Osteocyte (in vitro differentiated cells): ENCODE measurements at regions not wholly inside any gene's neighbourhood (a gene's known extent, or its start where the extent isn't known, plus 50 kb on each side); places are given as distances from the start of the nearest gene placed in this dataset.

Source experiments
- DNase-seq: peaks from one replicate; pipeline ENCODE4 v3.0.0; 2021; ENCODE audit warnings: mixed read lengths; ENCODE audit not compliant: unreplicated experiment; ENCODE audit errors: extremely low spot score
- H3K27ac Mint-ChIP-seq: one replicate; pipeline ENCODE4 v1.8.0; 2021; ENCODE audit warnings: mild to moderate bottlenecking, mixed read lengths; ENCODE audit not compliant: unreplicated experiment
- H3K27me3 Mint-ChIP-seq: one replicate; pipeline ENCODE4 v1.8.0; 2021; ENCODE audit warnings: mixed read lengths; ENCODE audit not compliant: unreplicated experiment
- H3K36me3 Mint-ChIP-seq: one replicate; pipeline ENCODE4 v1.8.0; 2021; ENCODE audit warnings: mixed read lengths; ENCODE audit not compliant: unreplicated experiment
- H3K4me1 Mint-ChIP-seq: one replicate; pipeline ENCODE4 v1.8.0; 2021; ENCODE audit warnings: mixed read lengths; ENCODE audit not compliant: unreplicated experiment
- H3K4me3 Mint-ChIP-seq: one replicate; pipeline ENCODE4 v1.8.0; 2021; ENCODE audit warnings: mild to moderate bottlenecking, moderate library complexity, mixed read lengths; ENCODE audit not compliant: unreplicated experiment
- H3K9me3 Mint-ChIP-seq: one replicate; pipeline ENCODE4 v1.8.0; 2021; ENCODE audit warnings: mixed read lengths; ENCODE audit not compliant: unreplicated experiment
- CTCF ChIP-seq: fragments of 200-600 bp; sonication (generic); IDR thresholded peaks from 2 replicates; pipeline ENCODE4 v1.5.0; 2021; ENCODE audit warnings: antibody characterized with exemption, mild to moderate bottlenecking, moderate library complexity

- Mint-ChIP-seq H3K4me1 (no peaks in the 10 kb centered on the region), H3K27ac (no peak overlapping the region), H3K27me3 (peaks cover 51% of the 10 kb centered on the region), H3K36me3 (no peaks in the 10 kb centered on the region), H3K9me3 (peaks cover 15% of the 10 kb centered on the region), H3K4me3 (no peak overlapping the region)
- DNase-seq = no peak
- no peak for TF ChIP-seq CTCF
Measured at GRCh38 chr13:108369412-108369811, 99.9 kb downstream of the TNFSF13B start.

GRCh38 chr13:108375034-108375433, 105.5 kb downstream of the TNFSF13B start:
- peaks cover 19% of the 10 kb centered on the region for H3K9me3 Mint-ChIP-seq
- TF ChIP-seq CTCF = no peak
- H3K27me3 Mint-ChIP-seq = peaks cover 35% of the 10 kb centered on the region
- H3K27ac Mint-ChIP-seq = no peak overlapping the region
- H3K4me3 Mint-ChIP-seq = no peak overlapping the region
- DNase-seq = no peak
- H3K36me3 Mint-ChIP-seq = no peaks in the 10 kb centered on the region
- H3K4me1 Mint-ChIP-seq = no peaks in the 10 kb centered on the region

- Mint-ChIP-seq H3K9me3 (peaks cover 19% of the 10 kb centered on the region), H3K27me3 (peaks cover 28% of the 10 kb centered on the region), H3K27ac (no peak overlapping the region), H3K36me3 (no peaks in the 10 kb centered on the region), H3K4me3 (no peak overlapping the region), H3K4me1 (no peaks in the 10 kb centered on the region)
- no peak for TF ChIP-seq CTCF
- no peak for DNase-seq
Measured at GRCh38 chr13:108375772-108376171, 106.3 kb downstream of the TNFSF13B start.

GRCh38 chr13:108376308-108376707, 106.8 kb downstream of the TNFSF13B start:
- H3K27ac Mint-ChIP-seq = no peak overlapping the region

GRCh38 chr13:108377646-108378206, 108.2 kb downstream of the TNFSF13B start:
- no peaks in the 10 kb centered on the region for H3K4me1 Mint-ChIP-seq
- no peak overlapping the region for H3K27ac Mint-ChIP-seq
- H3K27me3 Mint-ChIP-seq = peaks cover 27% of the 10 kb centered on the region
- H3K9me3 Mint-ChIP-seq = peaks cover 4% of the 10 kb centered on the region
- no peak overlapping the region for H3K4me3 Mint-ChIP-seq
- H3K36me3 Mint-ChIP-seq = no peaks in the 10 kb centered on the region
- no peak for TF ChIP-seq CTCF
- DNase-seq = no peak

More at GRCh38 chr13:108376308-108376707, 106.8 kb downstream of the TNFSF13B start:
- no peaks in the 10 kb centered on the region for H3K36me3 Mint-ChIP-seq
- no peak overlapping the region for H3K4me3 Mint-ChIP-seq
- peaks cover 25% of the 10 kb centered on the region for H3K27me3 Mint-ChIP-seq
- no peak for TF ChIP-seq CTCF
- no peak for DNase-seq
- H3K9me3 Mint-ChIP-seq = peaks cover 13% of the 10 kb centered on the region
- H3K4me1 Mint-ChIP-seq = no peaks in the 10 kb centered on the region
